ENCODE measurements at regions not wholly inside any gene's neighbourhood (a gene's known extent, or its start where the extent isn't known, plus 50 kb on each side); places are given as distances from the start of the nearest gene placed in this dataset.

DNA sequence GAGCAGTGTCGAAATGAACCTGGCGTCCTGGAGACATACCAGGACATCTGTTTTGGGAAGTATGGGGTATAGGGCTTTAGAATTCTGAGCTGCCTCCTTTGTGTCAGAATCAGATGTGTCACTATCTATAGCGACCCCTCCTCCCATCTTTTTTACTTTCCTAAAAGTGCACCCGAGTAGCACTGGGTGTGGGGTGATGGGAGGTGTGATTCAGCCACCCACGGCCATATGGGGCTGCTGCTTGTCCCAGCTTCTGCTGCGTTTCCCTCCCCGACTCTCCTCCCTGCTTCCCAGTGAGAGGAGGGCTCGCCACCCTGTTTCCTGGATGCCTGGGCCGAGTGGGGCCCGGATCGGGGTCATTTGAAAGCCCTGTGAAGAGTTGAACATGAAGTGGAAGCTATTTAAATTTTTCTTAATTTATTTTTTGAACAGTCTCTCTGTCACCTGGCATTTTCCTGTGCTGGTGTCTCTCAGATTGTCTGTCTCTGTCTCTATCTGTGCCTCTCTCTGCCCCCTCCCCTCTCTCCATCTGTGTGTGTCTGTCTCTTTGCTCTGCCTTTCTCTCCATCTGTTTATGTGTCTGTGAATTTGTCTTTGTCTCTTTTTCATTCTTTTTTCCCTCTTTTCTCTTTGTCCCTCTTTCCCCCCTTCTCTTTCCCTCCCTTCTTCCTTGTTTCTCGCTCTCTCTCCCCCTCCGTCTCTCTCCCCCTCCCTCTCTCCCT lies 638.8 kb upstream of the EEF2KMT start:
- TF ChIP-seq, protein P1, sequence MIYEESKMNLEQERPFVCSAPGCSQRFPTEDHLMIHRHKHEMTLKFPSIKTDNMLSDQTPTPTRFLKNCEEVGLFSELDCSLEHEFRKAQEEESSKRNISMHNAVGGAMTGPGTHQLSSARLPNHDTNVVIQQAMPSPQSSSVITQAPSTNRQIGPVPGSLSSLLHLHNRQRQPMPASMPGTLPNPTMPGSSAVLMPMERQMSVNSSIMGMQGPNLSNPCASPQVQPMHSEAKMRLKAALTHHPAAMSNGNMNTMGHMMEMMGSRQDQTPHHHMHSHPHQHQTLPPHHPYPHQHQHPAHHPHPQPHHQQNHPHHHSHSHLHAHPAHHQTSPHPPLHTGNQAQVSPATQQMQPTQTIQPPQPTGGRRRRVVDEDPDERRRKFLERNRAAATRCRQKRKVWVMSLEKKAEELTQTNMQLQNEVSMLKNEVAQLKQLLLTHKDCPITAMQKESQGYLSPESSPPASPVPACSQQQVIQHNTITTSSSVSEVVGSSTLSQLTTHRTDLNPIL (CRISPR knock-in tag; IDR thresholded peaks at IDR 0.05; ENCODE audit: low read depth), result no peak
- TF ChIP-seq SNAI2 (CRISPR knock-in tag; IDR thresholded peaks at IDR 0.05), result no peak
- TF ChIP-seq PPARA (CRISPR knock-in tag; IDR thresholded peaks at IDR 0.05; ENCODE audit: borderline replicate concordance), result no peak
- TF ChIP-seq, protein P2, sequence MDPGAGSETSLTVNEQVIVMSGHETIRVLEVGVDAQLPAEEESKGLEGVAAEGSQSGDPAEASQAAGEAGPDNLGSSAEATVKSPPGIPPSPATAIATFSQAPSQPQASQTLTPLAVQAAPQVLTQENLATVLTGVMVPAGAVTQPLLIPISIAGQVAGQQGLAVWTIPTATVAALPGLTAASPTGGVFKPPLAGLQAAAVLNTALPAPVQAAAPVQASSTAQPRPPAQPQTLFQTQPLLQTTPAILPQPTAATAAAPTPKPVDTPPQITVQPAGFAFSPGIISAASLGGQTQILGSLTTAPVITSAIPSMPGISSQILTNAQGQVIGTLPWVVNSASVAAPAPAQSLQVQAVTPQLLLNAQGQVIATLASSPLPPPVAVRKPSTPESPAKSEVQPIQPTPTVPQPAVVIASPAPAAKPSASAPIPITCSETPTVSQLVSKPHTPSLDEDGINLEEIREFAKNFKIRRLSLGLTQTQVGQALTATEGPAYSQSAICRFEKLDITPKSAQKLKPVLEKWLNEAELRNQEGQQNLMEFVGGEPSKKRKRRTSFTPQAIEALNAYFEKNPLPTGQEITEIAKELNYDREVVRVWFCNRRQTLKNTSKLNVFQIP (CRISPR knock-in tag; IDR thresholded peaks at IDR 0.05; ENCODE audit: borderline replicate concordance, low read depth), result no peak
- TF ChIP-seq ZFP30 (CRISPR knock-in tag; IDR thresholded peaks at IDR 0.05), result no peak
- TF ChIP-seq BACH2 (CRISPR knock-in tag; IDR thresholded peaks at IDR 0.05; ENCODE audit: borderline replicate concordance), result no peak
- TF ChIP-seq, protein P3, sequence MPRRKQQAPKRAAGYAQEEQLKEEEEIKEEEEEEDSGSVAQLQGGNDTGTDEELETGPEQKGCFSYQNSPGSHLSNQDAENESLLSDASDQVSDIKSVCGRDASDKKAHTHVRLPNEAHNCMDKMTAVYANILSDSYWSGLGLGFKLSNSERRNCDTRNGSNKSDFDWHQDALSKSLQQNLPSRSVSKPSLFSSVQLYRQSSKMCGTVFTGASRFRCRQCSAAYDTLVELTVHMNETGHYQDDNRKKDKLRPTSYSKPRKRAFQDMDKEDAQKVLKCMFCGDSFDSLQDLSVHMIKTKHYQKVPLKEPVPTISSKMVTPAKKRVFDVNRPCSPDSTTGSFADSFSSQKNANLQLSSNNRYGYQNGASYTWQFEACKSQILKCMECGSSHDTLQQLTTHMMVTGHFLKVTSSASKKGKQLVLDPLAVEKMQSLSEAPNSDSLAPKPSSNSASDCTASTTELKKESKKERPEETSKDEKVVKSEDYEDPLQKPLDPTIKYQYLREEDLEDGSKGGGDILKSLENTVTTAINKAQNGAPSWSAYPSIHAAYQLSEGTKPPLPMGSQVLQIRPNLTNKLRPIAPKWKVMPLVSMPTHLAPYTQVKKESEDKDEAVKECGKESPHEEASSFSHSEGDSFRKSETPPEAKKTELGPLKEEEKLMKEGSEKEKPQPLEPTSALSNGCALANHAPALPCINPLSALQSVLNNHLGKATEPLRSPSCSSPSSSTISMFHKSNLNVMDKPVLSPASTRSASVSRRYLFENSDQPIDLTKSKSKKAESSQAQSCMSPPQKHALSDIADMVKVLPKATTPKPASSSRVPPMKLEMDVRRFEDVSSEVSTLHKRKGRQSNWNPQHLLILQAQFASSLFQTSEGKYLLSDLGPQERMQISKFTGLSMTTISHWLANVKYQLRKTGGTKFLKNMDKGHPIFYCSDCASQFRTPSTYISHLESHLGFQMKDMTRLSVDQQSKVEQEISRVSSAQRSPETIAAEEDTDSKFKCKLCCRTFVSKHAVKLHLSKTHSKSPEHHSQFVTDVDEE (CRISPR knock-in tag; IDR thresholded peaks at IDR 0.05), result no peak

All from SK-N-SH treated with all-trans-retinoic acid at 6 μM for 48 hours (cell line).